ENCODE measurements at regions not wholly inside any gene's neighbourhood (a gene's known extent, or its start where the extent isn't known, plus 50 kb on each side); places are given as distances from the start of the nearest gene placed in this dataset.

- H3K9me3 ChIP-seq = no peaks in the 10 kb centered on the region
- in situ Hi-C loops (cut with MboI; ENCODE audit: low pct_ligation_motif_present in 1 of 4, low pct_unique_long_range_greater_than_20kb in 1 of 4, low sequenced_read_pairs in 3 of 4) = loop anchor here (10.0 to 25.0 kb wide), 2 partner anchors 679 to 687 kb away; no protein-coding TSS in a partner anchor
- no peak for TF ChIP-seq EP300 (IDR thresholded peaks at IDR 0.05; ENCODE audit: low read depth)
- TF ChIP-seq, protein P1, sequence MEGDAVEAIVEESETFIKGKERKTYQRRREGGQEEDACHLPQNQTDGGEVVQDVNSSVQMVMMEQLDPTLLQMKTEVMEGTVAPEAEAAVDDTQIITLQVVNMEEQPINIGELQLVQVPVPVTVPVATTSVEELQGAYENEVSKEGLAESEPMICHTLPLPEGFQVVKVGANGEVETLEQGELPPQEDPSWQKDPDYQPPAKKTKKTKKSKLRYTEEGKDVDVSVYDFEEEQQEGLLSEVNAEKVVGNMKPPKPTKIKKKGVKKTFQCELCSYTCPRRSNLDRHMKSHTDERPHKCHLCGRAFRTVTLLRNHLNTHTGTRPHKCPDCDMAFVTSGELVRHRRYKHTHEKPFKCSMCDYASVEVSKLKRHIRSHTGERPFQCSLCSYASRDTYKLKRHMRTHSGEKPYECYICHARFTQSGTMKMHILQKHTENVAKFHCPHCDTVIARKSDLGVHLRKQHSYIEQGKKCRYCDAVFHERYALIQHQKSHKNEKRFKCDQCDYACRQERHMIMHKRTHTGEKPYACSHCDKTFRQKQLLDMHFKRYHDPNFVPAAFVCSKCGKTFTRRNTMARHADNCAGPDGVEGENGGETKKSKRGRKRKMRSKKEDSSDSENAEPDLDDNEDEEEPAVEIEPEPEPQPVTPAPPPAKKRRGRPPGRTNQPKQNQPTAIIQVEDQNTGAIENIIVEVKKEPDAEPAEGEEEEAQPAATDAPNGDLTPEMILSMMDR (IDR thresholded peaks at IDR 0.05) = no peak
- no peak for TF ChIP-seq POLR2AphosphoS5 (IDR thresholded peaks at IDR 0.05)
- TF ChIP-seq POLR2A (IDR thresholded peaks at IDR 0.05) = no peak
- H3K27ac ChIP-seq = no peak overlapping the region
- H3K4me1 ChIP-seq = no peaks in the 10 kb centered on the region
- H3K36me3 ChIP-seq = no peaks in the 10 kb centered on the region
- intact Hi-C loops (cut with DNase I; ENCODE audit: low total_unique reads) = no loop called here
- DNase-seq = no peak
- peaks cover 4% of the 10 kb centered on the region for H3K27me3 ChIP-seq
- no peak overlapping the region for H3K4me3 ChIP-seq
- 85% methylated on average over 6 of the region's 6 CpGs; no CpG with 5 or more reads in 1 of the 2 donors for WGBS, 2 donors (ENCODE audit: low coverage in 1 of 2)
Measured at GRCh38 chr12:47023953-47024352, 55.5 kb upstream of the PCED1B start.

DNA sequence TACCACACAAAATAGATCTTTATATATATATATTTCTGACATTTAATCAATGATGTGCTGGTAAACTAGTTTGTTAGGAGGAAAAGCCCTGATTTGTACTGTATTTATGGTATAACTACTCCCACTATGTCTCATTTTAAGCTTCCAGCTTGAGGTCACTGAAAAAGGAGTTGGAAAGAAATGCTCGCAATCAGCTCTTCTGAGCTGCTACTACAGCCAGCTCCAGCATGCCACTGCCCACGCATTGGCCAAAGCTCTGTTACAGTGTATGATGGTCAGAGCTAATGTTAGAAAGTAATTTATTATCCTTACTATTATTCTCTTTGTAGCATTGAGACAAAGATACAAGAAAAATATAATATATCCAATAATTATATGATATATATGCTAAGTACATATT lies 55.0 kb upstream of the PCED1B start:
- in situ Hi-C loops (cut with MboI; ENCODE audit: low pct_ligation_motif_present in 1 of 4, low pct_unique_long_range_greater_than_20kb in 1 of 4, low sequenced_read_pairs in 3 of 4) = loop anchor here (10.0 to 25.0 kb wide), 2 partner anchors 680 to 687 kb away; no protein-coding TSS in a partner anchor
- intact Hi-C loops (cut with DNase I; ENCODE audit: low total_unique reads) = no loop called here

DNA sequence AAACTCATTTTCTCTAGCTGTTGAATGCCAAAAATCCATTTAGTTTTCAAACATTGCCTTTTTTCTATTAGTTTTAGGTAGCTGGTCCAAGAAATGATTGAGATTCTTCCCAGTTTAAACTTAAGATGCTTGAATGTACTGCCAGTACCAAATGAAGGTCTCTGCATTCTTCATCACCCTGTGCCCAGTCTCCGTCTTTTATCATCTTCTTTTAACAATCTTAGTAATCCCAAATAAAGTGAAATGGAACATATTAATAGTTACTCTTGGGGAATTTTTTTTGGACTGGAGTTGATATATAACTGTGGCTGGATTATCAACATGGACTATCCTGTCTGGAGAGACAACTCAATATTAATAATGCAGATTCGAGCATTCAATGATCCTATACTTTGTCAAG lies 54.1 kb upstream of the PCED1B start:
- in situ Hi-C loops (cut with MboI; ENCODE audit: low pct_ligation_motif_present in 1 of 4, low pct_unique_long_range_greater_than_20kb in 1 of 4, low sequenced_read_pairs in 3 of 4) (loop anchor here in 2 of 4 donors (10.0 to 25.0 kb wide), 3 partner anchors 287 to 681 kb away; no protein-coding TSS in a partner anchor), intact Hi-C loops (cut with DNase I; ENCODE audit: low total_unique reads) (no loop called here)
- no peak for DNase-seq
- TF ChIP-seq, protein P1 (IDR thresholded peaks at IDR 0.05) = no peak
- TF ChIP-seq EP300 (IDR thresholded peaks at IDR 0.05; ENCODE audit: low read depth) (no peak), POLR2A (IDR thresholded peaks at IDR 0.05) (no peak), POLR2AphosphoS5 (IDR thresholded peaks at IDR 0.05) (no peak)
- Histone ChIP-seq H3K4me1 (no peaks in the 10 kb centered on the region), H3K27ac (no peak overlapping the region), H3K36me3 (no peaks in the 10 kb centered on the region), H3K4me3 (no peak overlapping the region), H3K27me3 (no peaks in the 10 kb centered on the region), H3K9me3 (no peaks in the 10 kb centered on the region)
- 67 to 78% methylated on average over 2 of the region's 2 CpGs for WGBS, 2 donors (ENCODE audit: low coverage in 1 of 2)

More for the DNA sequence above, 55.0 kb upstream of the PCED1B start:
- Histone ChIP-seq H3K4me3 (no peak overlapping the region), H3K9me3 (no peaks in the 10 kb centered on the region), H3K27me3 (peaks cover 4% of the 10 kb centered on the region), H3K36me3 (no peaks in the 10 kb centered on the region), H3K4me1 (no peaks in the 10 kb centered on the region), H3K27ac (no peak overlapping the region)
- DNase-seq = no peak
- TF ChIP-seq POLR2A (IDR thresholded peaks at IDR 0.05) = no peak
- no peak for TF ChIP-seq EP300 (IDR thresholded peaks at IDR 0.05; ENCODE audit: low read depth)
- no peak for TF ChIP-seq POLR2AphosphoS5 (IDR thresholded peaks at IDR 0.05)
- TF ChIP-seq, protein P1 (IDR thresholded peaks at IDR 0.05) = no peak
- WGBS, 2 donors (ENCODE audit: low coverage in 1 of 2) = 40 to 85% methylated on average over 2 of the region's 2 CpGs

- TF ChIP-seq EP300 (IDR thresholded peaks at IDR 0.05; ENCODE audit: low read depth) = no peak
- TF ChIP-seq, protein P1 (IDR thresholded peaks at IDR 0.05) = no peak
- TF ChIP-seq POLR2AphosphoS5 (IDR thresholded peaks at IDR 0.05) = no peak
- no peak for TF ChIP-seq POLR2A (IDR thresholded peaks at IDR 0.05)
- Histone ChIP-seq H3K4me1 (no peaks in the 10 kb centered on the region), H3K27me3 (no peaks in the 10 kb centered on the region), H3K27ac (no peak overlapping the region), H3K9me3 (no peaks in the 10 kb centered on the region), H3K4me3 (no peak overlapping the region), H3K36me3 (no peaks in the 10 kb centered on the region)
- intact Hi-C loops (cut with DNase I; ENCODE audit: low total_unique reads) (no loop called here), in situ Hi-C loops (cut with MboI; ENCODE audit: low pct_ligation_motif_present in 1 of 4, low pct_unique_long_range_greater_than_20kb in 1 of 4, low sequenced_read_pairs in 3 of 4) (loop anchor here in 2 of 4 donors (10.0 to 25.0 kb wide), 3 partner anchors 287 to 681 kb away; no protein-coding TSS in a partner anchor)
- 94 to 95% methylated on average over 2 of the region's 2 CpGs for WGBS, 2 donors (ENCODE audit: low coverage in 1 of 2)
- no peak for DNase-seq
Measured at GRCh38 chr12:47025798-47026197, 53.6 kb upstream of the PCED1B start.

Measured in transverse colon (tissue), 4 donors.